CD14-positive monocyte (primary cell): ENCODE measurements at regions not wholly inside any gene's neighbourhood (a gene's known extent, or its start where the extent isn't known, plus 50 kb on each side); places are given as distances from the start of the nearest gene placed in this dataset.

Source experiments
- DNase-seq, 3 donors: peaks; one replicate each; pipeline ENCODE4 v3.0.0-alpha.2; 2011 to 2022
- H2AFZ ChIP-seq: 2 replicates; pipeline ENCODE4 v1.6.0; 2012; ENCODE audit warnings: mild to moderate bottlenecking, low read depth, low read length, inconsistent platforms; ENCODE audit not compliant: insufficient read depth, poor library complexity, severe bottlenecking
- H3K27ac ChIP-seq, 2 donors: 1 replicate in 1 of 2; 2 replicates in 1 of 2; pipeline ENCODE4 v1.5.1; 2012 to 2013; ENCODE audit warnings: low read length in 2 of 2, control low read depth in 1 of 2, inconsistent platforms in 1 of 2, low read depth in 1 of 2, mild to moderate bottlenecking in 1 of 2
- H3K27me3 ChIP-seq, 2 donors: one replicate each; pipeline versions ENCODE4 v1.6.0 to v1.6.1; 2011 to 2013; ENCODE audit warnings: low read length in 2 of 2; ENCODE audit not compliant: control insufficient read depth in 2 of 2, insufficient read depth in 2 of 2
- H3K36me3 ChIP-seq, 2 donors: replicated peaks in 1 of 2; 1 replicate in 1 of 2; 2 replicates in 1 of 2; pipeline versions ENCODE4 v1.5.1 to v1.6.1; 2012 to 2013; ENCODE audit warnings: low read length in 2 of 2, control low read depth in 1 of 2, inconsistent platforms in 1 of 2, mild to moderate bottlenecking in 1 of 2; ENCODE audit not compliant: insufficient read depth in 2 of 2, control insufficient read depth in 1 of 2
- H3K4me1 ChIP-seq, 2 donors: 1 replicate in 1 of 2; 2 replicates in 1 of 2; pipeline versions ENCODE4 v1.5.1 to v1.6.1; 2012 to 2013; ENCODE audit warnings: low read length in 2 of 2, control low read depth in 1 of 2, inconsistent platforms in 1 of 2, mild to moderate bottlenecking in 1 of 2, moderate library complexity in 1 of 2; ENCODE audit not compliant: insufficient read depth in 2 of 2, control insufficient read depth in 1 of 2
- H3K4me2 ChIP-seq: replicated peaks from 2 replicates; pipeline ENCODE3; 2012; ENCODE audit warnings: low read length, moderate library complexity, mild to moderate bottlenecking; ENCODE audit not compliant: poor library complexity, severe bottlenecking; ENCODE audit errors: extremely low read depth
- H3K4me3 ChIP-seq, 3 experiments: fragments of 200-600 bp in 1 of 3; sonication (generic) in 1 of 3; replicated peaks in 1 of 3; 1 replicate in 2 of 3; 2 replicates in 1 of 3; pipeline ENCODE4 v1.5.1; 2011 to 2013; ENCODE audit warnings: low read length in 3 of 3, mild to moderate bottlenecking in 3 of 3, control low read depth in 2 of 3, low read depth in 2 of 3, inconsistent platforms in 1 of 3, moderate library complexity in 1 of 3
- H3K79me2 ChIP-seq: 2 replicates; pipeline ENCODE4 v1.6.0; 2012; ENCODE audit warnings: mild to moderate bottlenecking, control low read depth, inconsistent platforms, low read length, moderate library complexity; ENCODE audit not compliant: insufficient read depth
- H3K9ac ChIP-seq: 2 replicates; pipeline ENCODE4 v1.6.0; 2017; ENCODE audit warnings: low read length, mild to moderate bottlenecking; ENCODE audit not compliant: insufficient read depth, poor library complexity, severe bottlenecking
- H3K9me3 ChIP-seq, 2 donors: replicated peaks in 1 of 2; 1 replicate in 1 of 2; 2 replicates in 1 of 2; pipeline versions ENCODE4 v1.5.1 to v1.6.1; 2012 to 2013; ENCODE audit warnings: low read length in 2 of 2, control low read depth in 1 of 2; ENCODE audit not compliant: control insufficient read depth in 1 of 2, insufficient read depth in 1 of 2
- H4K20me1 ChIP-seq: 2 replicates; pipeline ENCODE4 v1.6.0; 2012; ENCODE audit warnings: mild to moderate bottlenecking, low read length, control low read depth, moderate library complexity; ENCODE audit not compliant: insufficient read depth
- H3K27ac Mint-ChIP-seq, 7 donors: one replicate each; pipeline ENCODE4 v1.8.0; 2020; ENCODE audit warnings: mild to moderate bottlenecking in 7 of 7, mixed read lengths in 7 of 7, moderate library complexity in 6 of 7, inconsistent platforms in 2 of 7
- H3K27me3 Mint-ChIP-seq, 3 donors: one replicate each; pipeline ENCODE4 v1.8.0; 2021 to 2022; ENCODE audit warnings: low read depth in 3 of 3, mild to moderate bottlenecking in 3 of 3, mixed read lengths in 3 of 3, moderate library complexity in 3 of 3, inconsistent platforms in 1 of 3
- H3K36me3 Mint-ChIP-seq, 2 donors: one replicate each; pipeline ENCODE4 v1.8.0; 2020; ENCODE audit warnings: mixed read lengths in 2 of 2, inconsistent platforms in 1 of 2, mild to moderate bottlenecking in 1 of 2
- H3K4me1 Mint-ChIP-seq: one replicate; pipeline ENCODE4 v1.8.0; 2020; ENCODE audit warnings: mild to moderate bottlenecking, mixed read lengths
- H3K4me3 Mint-ChIP-seq, 2 donors: one replicate each; pipeline ENCODE4 v1.8.0; 2020; ENCODE audit warnings: mild to moderate bottlenecking in 2 of 2, mixed read lengths in 2 of 2, moderate library complexity in 1 of 2
- H3K9me3 Mint-ChIP-seq, 7 donors: one replicate each; pipeline ENCODE4 v1.8.0; 2020 to 2022; ENCODE audit warnings: mixed read lengths in 7 of 7, mild to moderate bottlenecking in 6 of 7, moderate library complexity in 6 of 7, inconsistent platforms in 2 of 7
- WGBS: methylation state at CpG from one replicate; pipeline ENCODE4 v1.1.5; 2013; ENCODE audit warnings: missing lambda C conversion rate; ENCODE audit not compliant: insufficient coverage; 5-methylcytosine and 5-hydroxymethylcytosine counted together
- intact Hi-C, 2 donors: fragments of 100-400 bp; cut with micrococcal nuclease; formaldehyde crosslinking; loops; one replicate each; pipeline versions ENCODE4 v1.15.0 to v1.15.1; 2023
- TF ChIP-seq, protein P1 (sequence below): fragments of 200-600 bp; IDR thresholded peaks from one replicate; pipeline ENCODE4 v1.8.0; 2022; ENCODE audit warnings: antibody characterized with exemption, mild to moderate bottlenecking

DNA sequence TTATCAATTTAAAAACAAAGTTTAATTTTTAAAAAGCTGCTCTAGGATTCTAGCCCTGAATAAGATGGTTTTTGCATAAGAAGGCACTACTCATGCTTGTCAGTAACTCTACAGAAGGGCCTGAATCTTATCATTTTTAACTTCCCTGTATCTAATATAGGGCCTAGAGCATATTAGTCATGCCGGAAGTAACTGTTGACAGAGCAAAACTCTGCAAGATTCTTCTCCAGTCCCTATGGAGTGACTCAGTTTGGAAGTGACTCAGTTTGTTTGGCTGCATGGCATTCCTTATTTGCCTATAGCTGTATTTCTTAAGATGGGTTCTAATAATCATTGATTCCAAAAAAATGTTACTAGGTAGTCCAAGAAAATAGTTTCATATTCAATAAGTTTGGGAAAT is 431.8 kb upstream of the HTR2C start:
- H3K4me3 ChIP-seq = no peak overlapping the region
- Mint-ChIP-seq H3K27me3 (peaks cover 0 to 4% (median 0%) of the 10 kb centered on the region in 3 donors), H3K4me3 (no peak overlapping the region), H3K36me3 (no peaks in the 10 kb centered on the region), H3K27ac (no peak overlapping the region), H3K4me1 (no peaks in the 10 kb centered on the region), H3K9me3 (peaks cover 0 to 5% (median 0%) of the 10 kb centered on the region in 7 donors)
- TF ChIP-seq, protein P1, sequence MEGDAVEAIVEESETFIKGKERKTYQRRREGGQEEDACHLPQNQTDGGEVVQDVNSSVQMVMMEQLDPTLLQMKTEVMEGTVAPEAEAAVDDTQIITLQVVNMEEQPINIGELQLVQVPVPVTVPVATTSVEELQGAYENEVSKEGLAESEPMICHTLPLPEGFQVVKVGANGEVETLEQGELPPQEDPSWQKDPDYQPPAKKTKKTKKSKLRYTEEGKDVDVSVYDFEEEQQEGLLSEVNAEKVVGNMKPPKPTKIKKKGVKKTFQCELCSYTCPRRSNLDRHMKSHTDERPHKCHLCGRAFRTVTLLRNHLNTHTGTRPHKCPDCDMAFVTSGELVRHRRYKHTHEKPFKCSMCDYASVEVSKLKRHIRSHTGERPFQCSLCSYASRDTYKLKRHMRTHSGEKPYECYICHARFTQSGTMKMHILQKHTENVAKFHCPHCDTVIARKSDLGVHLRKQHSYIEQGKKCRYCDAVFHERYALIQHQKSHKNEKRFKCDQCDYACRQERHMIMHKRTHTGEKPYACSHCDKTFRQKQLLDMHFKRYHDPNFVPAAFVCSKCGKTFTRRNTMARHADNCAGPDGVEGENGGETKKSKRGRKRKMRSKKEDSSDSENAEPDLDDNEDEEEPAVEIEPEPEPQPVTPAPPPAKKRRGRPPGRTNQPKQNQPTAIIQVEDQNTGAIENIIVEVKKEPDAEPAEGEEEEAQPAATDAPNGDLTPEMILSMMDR = no peak
- DNase-seq = no peak
- H3K9me3 ChIP-seq = no peaks in the 10 kb centered on the region
- no peaks in the 10 kb centered on the region for H3K36me3 ChIP-seq
- no peaks in the 10 kb centered on the region for H3K79me2 ChIP-seq
- no peak overlapping the region for H2AFZ ChIP-seq
- no peak overlapping the region for H3K27ac ChIP-seq
- H3K9ac ChIP-seq = no peak overlapping the region
- no peak overlapping the region for H3K4me2 ChIP-seq
- WGBS = no CpG with 5 or more reads among the region's 1 CpG
- H3K27me3 ChIP-seq = no peaks in the 10 kb centered on the region
- no peaks in the 10 kb centered on the region for H4K20me1 ChIP-seq
- intact Hi-C loops = no loop called here
- no peaks in the 10 kb centered on the region for H3K4me1 ChIP-seq

DNA sequence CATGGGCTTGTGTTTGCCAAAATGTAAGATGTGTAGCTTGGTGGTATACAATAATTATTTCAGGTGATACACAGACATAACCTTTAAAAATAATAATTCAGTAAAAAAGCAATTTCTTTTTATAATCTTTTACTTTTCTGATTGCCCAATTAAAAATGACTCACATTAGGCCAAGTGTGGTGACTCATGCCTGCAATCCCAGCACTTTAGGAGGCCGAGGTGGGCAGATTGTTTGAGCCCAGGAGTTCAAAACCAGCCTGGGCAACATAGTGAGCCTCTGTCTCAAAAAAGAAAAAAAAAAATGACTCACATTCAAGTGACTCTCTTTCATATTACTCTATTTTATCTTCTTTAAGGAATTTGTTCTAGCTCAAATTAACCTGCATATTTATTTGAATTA is 449.4 kb upstream of the HTR2C start:
- H3K79me2 ChIP-seq = no peaks in the 10 kb centered on the region
- no peak overlapping the region for H3K9ac ChIP-seq
- no peaks in the 10 kb centered on the region for H3K9me3 ChIP-seq
- H3K4me3 ChIP-seq = no peak overlapping the region
- WGBS = no CpG with 5 or more reads among the region's 1 CpG
- no peak overlapping the region for H2AFZ ChIP-seq
- no peak for DNase-seq
- H4K20me1 ChIP-seq = no peaks in the 10 kb centered on the region
- no peak overlapping the region for H3K27ac Mint-ChIP-seq
- no peaks in the 10 kb centered on the region for H3K27me3 ChIP-seq
- H3K36me3 ChIP-seq = no peaks in the 10 kb centered on the region
- H3K27ac ChIP-seq = no peak overlapping the region
- peaks cover 0 to 1% (median 0%) of the 10 kb centered on the region in 3 donors for H3K27me3 Mint-ChIP-seq
- no peaks in the 10 kb centered on the region for H3K4me1 Mint-ChIP-seq
- H3K4me3 Mint-ChIP-seq = no peak overlapping the region
- H3K4me1 ChIP-seq = no peaks in the 10 kb centered on the region
- intact Hi-C loops = no loop called here
- H3K9me3 Mint-ChIP-seq = peaks cover 0 to 5% (median 0%) of the 10 kb centered on the region in 7 donors
- no peaks in the 10 kb centered on the region for H3K36me3 Mint-ChIP-seq
- TF ChIP-seq, protein P1 = no peak
- H3K4me2 ChIP-seq = no peak overlapping the region
